ENCODE measurements at regions not wholly inside any gene's neighbourhood (a gene's known extent, or its start where the extent isn't known, plus 50 kb on each side); places are given as distances from the start of the nearest gene placed in this dataset.

DNA sequence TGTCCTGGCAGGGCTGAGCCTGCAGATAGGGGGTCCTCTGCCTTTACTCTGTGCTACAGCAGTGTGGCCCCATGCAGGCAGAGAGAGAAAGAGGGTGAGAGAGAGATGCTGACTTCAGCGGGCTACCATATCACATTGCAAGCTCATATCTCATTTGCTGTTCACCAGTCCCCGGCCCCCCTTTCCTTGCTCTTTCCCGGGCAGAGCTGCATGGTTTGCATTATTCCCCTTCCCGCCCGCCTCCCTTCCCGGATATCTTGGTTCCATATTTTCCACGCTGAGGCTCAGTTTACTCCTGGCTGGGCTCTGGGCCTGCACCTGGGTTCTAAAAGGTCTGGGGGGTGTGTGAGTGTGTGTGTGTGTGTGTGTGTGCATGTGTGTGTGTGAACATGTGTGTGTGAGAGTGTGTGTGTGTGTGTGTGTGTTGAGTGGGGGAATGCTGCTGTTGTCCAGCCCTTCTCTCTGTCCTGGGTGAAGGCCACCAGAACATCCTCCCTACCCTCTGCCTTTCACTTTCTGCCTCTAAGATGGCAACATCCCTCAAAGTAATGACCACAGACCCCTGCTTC, 63.5 kb downstream of the PJA1 start:
- H2AFZ ChIP-seq (ENCODE audit: low read depth), result no peak overlapping the region

DNA sequence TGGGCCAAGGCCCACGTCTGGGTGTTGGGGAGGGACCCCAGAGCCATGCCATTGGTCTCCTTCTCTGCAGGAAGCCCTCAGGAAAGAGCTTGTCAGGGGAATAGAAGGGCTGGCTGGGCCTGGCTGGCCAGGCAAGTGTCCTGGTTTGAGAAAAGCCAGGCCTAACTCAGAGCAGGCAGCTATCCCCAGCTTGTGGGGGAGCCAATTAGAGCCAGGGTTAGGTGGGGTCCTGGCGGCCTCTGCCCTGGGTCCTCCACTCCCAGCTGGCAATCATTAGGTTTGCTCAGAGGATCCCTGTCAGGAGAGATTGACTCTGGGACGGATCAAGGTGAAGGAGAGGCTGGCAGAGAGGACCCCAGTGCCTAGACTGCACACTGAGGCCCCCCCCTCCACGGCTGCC, 64.8 kb downstream of the PJA1 start:
- Histone ChIP-seq H3K4me3 (IDR thresholded peaks at IDR 0.05; ENCODE audit: insufficient read depth, low read depth, low read length) (no peak overlapping the region), H3K36me3 (ENCODE audit: insufficient read depth) (no peaks in the 10 kb centered on the region), H4K20me1 (ENCODE audit: insufficient read depth) (no peaks in the 10 kb centered on the region), H3K27ac (no peak overlapping the region), H2AFZ (ENCODE audit: low read depth) (no peak overlapping the region), H3K4me1 (ENCODE audit: low read depth, poor library complexity, severe bottlenecking) (no peaks in the 10 kb centered on the region), H3K4me2 (no peak overlapping the region), H3K27me3 (ENCODE audit: insufficient read depth, low read depth) (no peaks in the 10 kb centered on the region), H3K9ac (no peak overlapping the region), H3K79me2 (ENCODE audit: insufficient read depth, low read depth) (no peaks in the 10 kb centered on the region)
- TF ChIP-seq, protein P1, sequence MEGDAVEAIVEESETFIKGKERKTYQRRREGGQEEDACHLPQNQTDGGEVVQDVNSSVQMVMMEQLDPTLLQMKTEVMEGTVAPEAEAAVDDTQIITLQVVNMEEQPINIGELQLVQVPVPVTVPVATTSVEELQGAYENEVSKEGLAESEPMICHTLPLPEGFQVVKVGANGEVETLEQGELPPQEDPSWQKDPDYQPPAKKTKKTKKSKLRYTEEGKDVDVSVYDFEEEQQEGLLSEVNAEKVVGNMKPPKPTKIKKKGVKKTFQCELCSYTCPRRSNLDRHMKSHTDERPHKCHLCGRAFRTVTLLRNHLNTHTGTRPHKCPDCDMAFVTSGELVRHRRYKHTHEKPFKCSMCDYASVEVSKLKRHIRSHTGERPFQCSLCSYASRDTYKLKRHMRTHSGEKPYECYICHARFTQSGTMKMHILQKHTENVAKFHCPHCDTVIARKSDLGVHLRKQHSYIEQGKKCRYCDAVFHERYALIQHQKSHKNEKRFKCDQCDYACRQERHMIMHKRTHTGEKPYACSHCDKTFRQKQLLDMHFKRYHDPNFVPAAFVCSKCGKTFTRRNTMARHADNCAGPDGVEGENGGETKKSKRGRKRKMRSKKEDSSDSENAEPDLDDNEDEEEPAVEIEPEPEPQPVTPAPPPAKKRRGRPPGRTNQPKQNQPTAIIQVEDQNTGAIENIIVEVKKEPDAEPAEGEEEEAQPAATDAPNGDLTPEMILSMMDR (conservative IDR thresholded peaks at IDR 0.05; ENCODE audit: low read depth, low read length), result no peak

More for the DNA sequence above, 63.5 kb downstream of the PJA1 start:
- TF ChIP-seq, protein P1 (conservative IDR thresholded peaks at IDR 0.05; ENCODE audit: low read depth, low read length), result no peak
- Histone ChIP-seq H3K27ac (no peak overlapping the region), H4K20me1 (ENCODE audit: insufficient read depth) (no peaks in the 10 kb centered on the region), H3K79me2 (ENCODE audit: insufficient read depth, low read depth) (no peaks in the 10 kb centered on the region), H3K4me2 (no peak overlapping the region), H3K4me3 (IDR thresholded peaks at IDR 0.05; ENCODE audit: insufficient read depth, low read depth, low read length) (no peak overlapping the region), H3K27me3 (ENCODE audit: insufficient read depth, low read depth) (no peaks in the 10 kb centered on the region), H3K36me3 (ENCODE audit: insufficient read depth) (no peaks in the 10 kb centered on the region), H3K9ac (no peak overlapping the region), H3K4me1 (ENCODE audit: low read depth, poor library complexity, severe bottlenecking) (no peaks in the 10 kb centered on the region)

DNA sequence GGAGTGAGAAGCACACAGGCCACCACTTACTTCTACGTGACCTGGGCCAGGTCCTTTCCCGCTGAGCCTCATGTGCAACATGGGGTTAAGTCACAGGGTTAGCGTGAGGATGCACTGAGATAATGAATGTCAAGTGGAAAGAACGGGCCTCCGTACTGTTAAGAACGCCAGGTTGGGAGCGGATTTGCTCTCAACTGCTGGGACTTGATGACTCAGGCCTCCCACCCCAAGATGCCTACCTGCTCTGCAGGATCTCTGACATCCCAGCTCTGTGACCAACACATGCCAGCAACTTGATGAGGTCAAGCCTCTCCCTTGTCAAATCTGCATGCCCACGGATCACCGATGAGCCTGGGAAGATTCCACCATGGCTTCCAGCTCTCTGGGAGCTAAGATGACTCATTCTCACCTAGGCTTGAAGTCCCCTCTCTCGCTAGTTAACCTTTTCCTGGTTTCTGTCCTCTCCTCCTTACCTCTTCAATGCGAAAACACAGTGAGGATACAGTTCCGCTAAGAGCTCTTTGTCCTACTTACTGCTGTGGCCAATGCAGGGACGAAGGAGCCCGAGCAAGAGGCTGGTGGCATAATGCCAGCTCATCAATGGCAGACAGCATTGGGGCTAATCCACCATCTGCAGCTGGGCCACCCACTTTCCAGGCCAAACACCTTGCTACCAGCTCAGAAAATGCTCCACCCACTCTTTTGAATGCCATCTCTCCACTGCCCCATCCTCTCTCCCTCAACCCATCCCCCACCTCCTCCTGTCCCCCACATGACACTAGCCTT, 67.6 kb downstream of the PJA1 start:
- Histone ChIP-seq H3K4me2 (no peak overlapping the region), H3K27ac (no peak overlapping the region), H3K4me1 (ENCODE audit: low read depth, poor library complexity, severe bottlenecking) (no peaks in the 10 kb centered on the region), H3K9ac (no peak overlapping the region), H4K20me1 (ENCODE audit: insufficient read depth) (no peaks in the 10 kb centered on the region), H3K27me3 (ENCODE audit: insufficient read depth, low read depth) (no peaks in the 10 kb centered on the region), H2AFZ (ENCODE audit: low read depth) (no peak overlapping the region), H3K4me3 (IDR thresholded peaks at IDR 0.05; ENCODE audit: insufficient read depth, low read depth, low read length) (no peak overlapping the region), H3K79me2 (ENCODE audit: insufficient read depth, low read depth) (no peaks in the 10 kb centered on the region), H3K36me3 (ENCODE audit: insufficient read depth) (no peaks in the 10 kb centered on the region)
- TF ChIP-seq, protein P1 (conservative IDR thresholded peaks at IDR 0.05; ENCODE audit: low read depth, low read length), result no peak

DNA sequence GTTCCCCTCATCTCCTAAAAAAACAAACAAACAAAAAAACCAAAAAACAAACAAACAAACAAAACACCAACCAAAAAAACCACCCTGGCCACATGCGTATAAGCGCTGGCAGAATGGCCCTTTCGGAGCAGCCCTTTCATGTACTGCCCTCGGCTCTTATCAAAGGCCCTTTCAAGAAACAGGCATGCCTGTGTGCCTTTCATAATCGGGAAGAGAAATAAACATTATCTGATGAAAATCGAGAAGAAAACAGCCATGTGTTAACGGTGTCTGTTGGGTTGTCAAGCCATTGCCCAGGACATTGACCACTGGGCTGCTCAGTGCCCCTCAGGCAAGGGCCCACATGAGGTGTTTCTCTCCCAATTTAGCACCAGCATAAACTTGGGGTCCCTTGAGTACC, 68.3 kb downstream of the PJA1 start:
- Histone ChIP-seq H3K27me3 (ENCODE audit: insufficient read depth, low read depth) (no peaks in the 10 kb centered on the region), H2AFZ (ENCODE audit: low read depth) (no peak overlapping the region), H3K4me2 (no peak overlapping the region)

More for the DNA sequence above, 68.3 kb downstream of the PJA1 start:
- H3K4me3 ChIP-seq (IDR thresholded peaks at IDR 0.05; ENCODE audit: insufficient read depth, low read depth, low read length), result no peak overlapping the region
- no peaks in the 10 kb centered on the region for H3K4me1 ChIP-seq (ENCODE audit: low read depth, poor library complexity, severe bottlenecking)
- H4K20me1 ChIP-seq (ENCODE audit: insufficient read depth), result no peaks in the 10 kb centered on the region
- no peak overlapping the region for H3K27ac ChIP-seq
- no peak overlapping the region for H3K9ac ChIP-seq
- H3K36me3 ChIP-seq (ENCODE audit: insufficient read depth), result no peaks in the 10 kb centered on the region
- H3K79me2 ChIP-seq (ENCODE audit: insufficient read depth, low read depth), result no peaks in the 10 kb centered on the region
- TF ChIP-seq, protein P1 (conservative IDR thresholded peaks at IDR 0.05; ENCODE audit: low read depth, low read length), result no peak

All from KMS-11 (cell line).